AG04449 (cell line): ENCODE measurements at regions not wholly inside any gene's neighbourhood (a gene's known extent, or its start where the extent isn't known, plus 50 kb on each side); places are given as distances from the start of the nearest gene placed in this dataset.
A peak's percentile ranks its signal among the peaks of the same experiment; 100 is the strongest.

Experiments
- CTCF ChIA-PET: fragments of 350-600 bp; formaldehyde crosslinking; extraction: SDS; loops from one replicate; lab custom pipeline; 2021; ENCODE audit warnings: antibody characterized with exemption; lab: Yijun Ruan, JAX
- POLR2A ChIA-PET: fragments of 400-600, 350-600 bp; formaldehyde crosslinking; extraction: SDS; loops from one replicate; lab custom pipeline; 2020; ENCODE audit warnings: antibody characterized with exemption, inconsistent platforms; lab: Yijun Ruan, JAX
- DNase-seq: peaks from one replicate; pipeline ENCODE4 v3.0.0-alpha.2; 2010; ENCODE audit warnings: low read depth, low spot score
- H3K4me3 ChIP-seq: 2 replicates; pipeline ENCODE4 v1.5.1; 2011; ENCODE audit warnings: low read depth, mild to moderate bottlenecking, control low read depth, low read length
- CTCF ChIP-seq: IDR thresholded peaks from one replicate; pipeline ENCODE4 v1.5.1; 2011; ENCODE audit warnings: mild to moderate bottlenecking, moderate library complexity, low read length, control low read depth, inconsistent platforms; ENCODE audit not compliant: insufficient read depth; ENCODE audit errors: missing control alignments

DNA sequence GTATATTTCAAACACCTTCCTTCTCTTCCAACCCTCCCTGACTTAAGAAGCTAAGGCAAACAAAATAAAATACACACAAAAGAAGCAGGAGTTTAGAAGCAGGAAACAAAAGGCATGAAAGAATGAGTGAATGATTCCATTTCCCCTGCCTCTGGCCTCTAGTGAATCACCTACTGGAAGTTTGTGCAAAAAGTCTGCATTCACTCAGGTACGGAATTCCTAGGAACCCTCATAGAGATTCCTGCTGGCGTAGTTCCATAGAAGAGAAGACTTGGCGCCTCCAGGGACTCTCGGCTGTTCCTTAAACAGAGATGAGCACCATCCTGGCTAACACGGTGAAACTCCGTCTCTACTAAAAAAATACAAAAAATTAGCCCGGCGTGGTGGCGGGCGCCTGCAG is 125.9 kb upstream of the TBL1X start:
- POLR2A ChIA-PET, result no interaction called here
- no peak for DNase-seq
- TF ChIP-seq CTCF, result no peak
- H3K4me3 ChIP-seq, result no peak overlapping the region
- CTCF ChIA-PET, result no interaction called here

- DNase-seq, result no peak
- POLR2A ChIA-PET, result no interaction called here
- CTCF ChIA-PET, result no interaction called here
- TF ChIP-seq CTCF, result no peak
- H3K4me3 ChIP-seq, result no peak overlapping the region
Measured at GRCh38 chrX:9339603-9340491, 125.0 kb upstream of the TBL1X start.

DNA sequence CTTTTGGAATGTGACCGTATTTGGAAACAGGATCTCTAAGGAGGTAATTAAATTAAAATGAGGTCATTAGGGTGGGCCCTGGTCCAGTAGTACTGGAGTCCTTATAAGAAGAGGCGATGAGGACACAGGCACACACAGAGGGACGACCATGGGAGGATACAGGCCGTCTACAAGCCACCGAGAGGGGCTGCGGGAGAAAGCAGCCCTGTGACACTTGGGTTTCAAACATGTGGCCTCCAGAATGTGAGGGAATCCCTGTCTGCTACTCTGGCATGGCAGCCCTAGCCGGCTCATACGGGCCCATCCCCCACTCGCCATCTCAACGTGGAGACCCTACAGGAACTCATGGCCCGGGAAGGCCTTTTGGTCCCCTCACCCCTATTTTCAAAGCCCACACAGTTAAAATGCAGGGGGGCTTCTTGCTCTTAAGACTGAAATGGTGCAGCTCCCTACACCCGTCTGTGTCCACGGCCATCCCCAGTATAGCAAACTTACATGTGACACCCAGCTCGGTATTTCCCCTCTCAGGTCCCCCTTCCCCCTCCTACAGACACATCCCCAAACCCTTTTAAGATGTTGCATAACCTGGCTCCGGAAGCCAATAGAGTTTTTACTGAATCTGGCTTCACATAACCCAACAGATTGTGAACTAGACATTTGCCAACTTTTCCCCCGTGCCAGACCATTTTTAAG is 124.1 kb upstream of the TBL1X start:
- H3K4me3 ChIP-seq, result no peak overlapping the region
- CTCF ChIA-PET, result no interaction called here
- no peak for DNase-seq
- POLR2A ChIA-PET, result no interaction called here
- TF ChIP-seq CTCF, result no peak

DNA sequence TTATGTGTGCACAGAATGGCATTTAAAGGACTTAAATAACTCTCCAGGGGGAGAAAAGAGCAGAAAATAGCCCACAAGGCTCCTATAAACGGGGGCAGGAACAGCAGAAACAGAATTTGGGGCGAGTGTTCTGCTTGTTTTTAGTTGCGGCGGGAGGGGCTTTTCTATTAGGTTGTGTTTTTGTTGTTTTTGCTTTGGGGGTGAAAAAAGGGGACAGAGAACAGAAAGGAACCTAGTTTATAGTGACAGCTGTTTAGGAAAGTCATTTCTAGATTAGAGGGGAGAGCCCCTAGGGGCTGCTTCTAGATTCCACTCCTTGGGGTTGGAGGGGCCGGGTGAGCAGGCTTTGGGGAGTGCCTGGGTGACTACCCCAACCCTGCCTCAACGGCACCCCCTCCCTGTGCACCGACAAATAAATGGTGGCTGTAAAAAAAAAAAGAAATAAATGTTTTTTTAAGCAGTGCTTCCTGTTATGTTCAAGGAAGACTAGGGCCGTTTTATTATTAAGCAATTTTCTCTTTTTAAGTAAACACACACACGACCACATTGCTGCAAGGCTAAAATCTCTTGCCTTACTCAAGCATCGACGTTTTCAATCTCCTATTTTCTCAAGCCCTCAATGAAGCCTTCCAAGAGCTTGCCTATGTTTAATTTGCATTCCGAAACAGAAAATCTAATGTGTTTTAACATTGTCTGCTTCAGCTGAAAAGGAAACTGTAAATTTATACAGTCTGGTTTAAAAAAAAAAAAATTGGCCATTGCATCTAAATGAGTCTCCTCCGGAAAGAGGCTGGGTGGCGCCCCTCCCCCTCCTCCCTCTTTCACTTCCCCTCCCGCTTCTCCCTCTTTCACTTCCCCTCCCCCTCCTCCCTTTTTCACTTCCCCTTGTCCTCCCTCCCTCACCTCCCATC is 123.3 kb upstream of the TBL1X start:
- ChIA-PET POLR2A (interaction anchor here (0.7 kb wide), 1 partner anchor 311 kb away, joined by 3 read pairs; no protein-coding TSS in a partner anchor), CTCF (no interaction called here)
- DNase-seq, result no peak
- no peak for TF ChIP-seq CTCF
- peak overlapping the region; percentile 23 for H3K4me3 ChIP-seq

- POLR2A ChIA-PET, result no interaction called here
- no peak for DNase-seq
- CTCF ChIA-PET, result no interaction called here
- no peak for TF ChIP-seq CTCF
- H3K4me3 ChIP-seq, result no peak overlapping the region; the same call in 1 of the 2 replicates
Measured at GRCh38 chrX:9342561-9343051, 122.3 kb upstream of the TBL1X start.
